OCI-LY3 (cell line): ENCODE measurements at regions not wholly inside any gene's neighbourhood (a gene's known extent, or its start where the extent isn't known, plus 50 kb on each side); places are given as distances from the start of the nearest gene placed in this dataset.

Source experiments
- H2AFZ ChIP-seq: fragments of 200-600, 300-600 bp; shearing (Covaris generic); 2 replicates; pipeline ENCODE4 v1.6.0; 2014; ENCODE audit warnings: antibody characterized with exemption, low read depth, low read length
- H3K27ac ChIP-seq: fragments of 200-600, 300-600 bp; sonication (generic); 2 replicates; pipeline ENCODE4 v1.5.1; 2014; ENCODE audit warnings: mild to moderate bottlenecking, low read length, moderate library complexity, mixed read lengths
- H3K27me3 ChIP-seq: fragments of 200-600, 300-600 bp; sonication (generic); 2 replicates; pipeline ENCODE4 v1.6.1; 2014; ENCODE audit warnings: low read depth, low read length, mixed read lengths
- H3K36me3 ChIP-seq: fragments of 200-600, 300-600 bp; sonication (generic); replicated peaks from 2 replicates; pipeline ENCODE3; 2014; ENCODE audit warnings: low read depth, low read length, mixed read lengths
- H3K4me1 ChIP-seq: fragments of 300-600, 200-600 bp; sonication (generic); 2 replicates; pipeline ENCODE4 v1.6.1; 2014; ENCODE audit warnings: low read length, mixed read lengths
- H3K4me2 ChIP-seq: fragments of 200-600, 300-600 bp; sonication (generic); 2 replicates; pipeline ENCODE4 v1.6.1; 2014; ENCODE audit warnings: low read length, mixed read lengths
- H3K4me3 ChIP-seq: fragments of 300-600, 200-600 bp; sonication (generic); 2 replicates; pipeline ENCODE4 v1.5.1; 2014; ENCODE audit warnings: antibody characterized with exemption, mild to moderate bottlenecking, low read length, moderate library complexity
- H3K79me2 ChIP-seq: fragments of 300-600, 200-600 bp; shearing (Covaris generic); 2 replicates; pipeline ENCODE4 v1.6.1; 2014; ENCODE audit warnings: mild to moderate bottlenecking, low read length, mixed read lengths
- H3K9ac ChIP-seq: fragments of 300-600, 200-600 bp; shearing (Covaris generic); 2 replicates; pipeline ENCODE4 v1.6.0; 2014; ENCODE audit warnings: mild to moderate bottlenecking, low read length, moderate library complexity
- H3K9me3 ChIP-seq: fragments of 200-600, 300-600 bp; shearing (Covaris generic); 2 replicates; pipeline ENCODE4 v1.6.1; 2014; ENCODE audit warnings: low read length, mixed read lengths; ENCODE audit not compliant: insufficient read depth
- H4K20me1 ChIP-seq: fragments of 200-600, 300-600 bp; sonication (generic); 2 replicates; pipeline ENCODE4 v1.6.1; 2016; ENCODE audit warnings: low read length, mixed read lengths; ENCODE audit not compliant: insufficient read depth
- CTCF ChIP-seq: fragments of 200-600, 300-600 bp; sonication (generic); IDR thresholded peaks from 2 replicates; pipeline ENCODE4 v1.5.1; 2014; ENCODE audit warnings: antibody characterized with exemption, low read length, low read depth
- EZH2phosphoT487 ChIP-seq: fragments of 200-600 bp; shearing (Covaris generic); IDR thresholded peaks from 2 replicates; pipeline ENCODE4 v1.6.1; 2018; ENCODE audit warnings: antibody characterized with exemption, mixed run types, low read depth

- Histone ChIP-seq H3K79me2 (no peaks in the 10 kb centered on the region), H3K4me3 (no peak overlapping the region), H3K4me1 (no peaks in the 10 kb centered on the region), H3K9me3 (no peaks in the 10 kb centered on the region), H3K9ac (no peak overlapping the region), H3K4me2 (no peak overlapping the region), H3K27ac (no peak overlapping the region), H4K20me1 (no peaks in the 10 kb centered on the region), H3K36me3 (no peaks in the 10 kb centered on the region), H3K27me3 (no peaks in the 10 kb centered on the region), H2AFZ (no peak overlapping the region)
- TF ChIP-seq EZH2phosphoT487 = no peak
- no peak for TF ChIP-seq CTCF
Measured at GRCh38 chr5:19143935-19144334, 844.1 kb downstream of the CDH18 start.

GRCh38 chr5:19169426-19169825 is 818.6 kb downstream of the CDH18 start:
- Histone ChIP-seq H3K4me3 (no peak overlapping the region), H3K9me3 (no peaks in the 10 kb centered on the region), H3K9ac (no peak overlapping the region), H3K27me3 (no peaks in the 10 kb centered on the region), H3K4me1 (no peaks in the 10 kb centered on the region), H3K27ac (no peak overlapping the region), H3K4me2 (no peak overlapping the region), H3K79me2 (no peaks in the 10 kb centered on the region), H4K20me1 (no peaks in the 10 kb centered on the region), H3K36me3 (no peaks in the 10 kb centered on the region), H2AFZ (no peak overlapping the region)
- TF ChIP-seq EZH2phosphoT487 = no peak
- no peak for TF ChIP-seq CTCF

GRCh38 chr5:19172926-19173470 is 815.0 kb downstream of the CDH18 start:
- Histone ChIP-seq H3K27ac (no peak overlapping the region), H3K4me1 (no peaks in the 10 kb centered on the region), H3K79me2 (no peaks in the 10 kb centered on the region), H3K4me2 (no peak overlapping the region), H3K9ac (no peak overlapping the region), H3K36me3 (no peaks in the 10 kb centered on the region), H3K27me3 (no peaks in the 10 kb centered on the region), H4K20me1 (no peaks in the 10 kb centered on the region), H3K4me3 (no peak overlapping the region), H2AFZ (no peak overlapping the region), H3K9me3 (no peaks in the 10 kb centered on the region)
- no peak for TF ChIP-seq CTCF
- TF ChIP-seq EZH2phosphoT487 = no peak

GRCh38 chr5:19175776-19176570 is 812.0 kb downstream of the CDH18 start:
- Histone ChIP-seq H3K79me2 (no peaks in the 10 kb centered on the region), H3K27ac (no peak overlapping the region), H3K27me3 (no peaks in the 10 kb centered on the region), H3K4me3 (no peak overlapping the region), H3K4me2 (no peak overlapping the region), H3K36me3 (no peaks in the 10 kb centered on the region), H3K9me3 (no peaks in the 10 kb centered on the region), H3K4me1 (no peaks in the 10 kb centered on the region), H2AFZ (no peak overlapping the region), H4K20me1 (no peaks in the 10 kb centered on the region), H3K9ac (no peak overlapping the region)
- no peak for TF ChIP-seq CTCF
- TF ChIP-seq EZH2phosphoT487 = no peak
